Fibroblast of lung (primary cell): ENCODE measurements at regions not wholly inside any gene's neighbourhood (a gene's known extent, or its start where the extent isn't known, plus 50 kb on each side); places are given as distances from the start of the nearest gene placed in this dataset.

ENCODE experiments used
- EZH2 ChIP-seq: IDR thresholded peaks from 2 replicates; pipeline ENCODE4 v1.5.1; 2012; ENCODE audit warnings: low read length, control low read depth, mild to moderate bottlenecking; ENCODE audit errors: missing control alignments
- TF ChIP-seq, protein P1 (sequence below), 2 donors: IDR thresholded peaks in 1 of 2; conservative IDR thresholded peaks in 1 of 2; 1 replicate in 1 of 2; 2 replicates in 1 of 2; pipeline ENCODE4 v1.5.1; 2011 to 2012; ENCODE audit warnings: low read length in 2 of 2, control low read depth in 1 of 2, inconsistent platforms in 1 of 2, low read depth in 1 of 2, mild to moderate bottlenecking in 1 of 2

- TF ChIP-seq, protein P1, sequence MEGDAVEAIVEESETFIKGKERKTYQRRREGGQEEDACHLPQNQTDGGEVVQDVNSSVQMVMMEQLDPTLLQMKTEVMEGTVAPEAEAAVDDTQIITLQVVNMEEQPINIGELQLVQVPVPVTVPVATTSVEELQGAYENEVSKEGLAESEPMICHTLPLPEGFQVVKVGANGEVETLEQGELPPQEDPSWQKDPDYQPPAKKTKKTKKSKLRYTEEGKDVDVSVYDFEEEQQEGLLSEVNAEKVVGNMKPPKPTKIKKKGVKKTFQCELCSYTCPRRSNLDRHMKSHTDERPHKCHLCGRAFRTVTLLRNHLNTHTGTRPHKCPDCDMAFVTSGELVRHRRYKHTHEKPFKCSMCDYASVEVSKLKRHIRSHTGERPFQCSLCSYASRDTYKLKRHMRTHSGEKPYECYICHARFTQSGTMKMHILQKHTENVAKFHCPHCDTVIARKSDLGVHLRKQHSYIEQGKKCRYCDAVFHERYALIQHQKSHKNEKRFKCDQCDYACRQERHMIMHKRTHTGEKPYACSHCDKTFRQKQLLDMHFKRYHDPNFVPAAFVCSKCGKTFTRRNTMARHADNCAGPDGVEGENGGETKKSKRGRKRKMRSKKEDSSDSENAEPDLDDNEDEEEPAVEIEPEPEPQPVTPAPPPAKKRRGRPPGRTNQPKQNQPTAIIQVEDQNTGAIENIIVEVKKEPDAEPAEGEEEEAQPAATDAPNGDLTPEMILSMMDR (conservative IDR thresholded peaks at IDR 0.05 in 1 of 2, IDR thresholded peaks at IDR 0.05 in 1 of 2; ENCODE audit: low read depth in 1 of 2, low read length in 2 of 2): no peak
- no peak for TF ChIP-seq EZH2
Observed at GRCh38 chr18:38076346-38077070, 510.9 kb upstream of the CELF4 start.
